ENCODE measurements at regions not wholly inside any gene's neighbourhood (a gene's known extent, or its start where the extent isn't known, plus 50 kb on each side); places are given as distances from the start of the nearest gene placed in this dataset.

GRCh38 chr17:12365805-12366204 lies 299.9 kb upstream of the MYOCD start:
- H3K9me3 ChIP-seq (ENCODE audit: control insufficient read depth, insufficient read depth, low read length): 0 out of 2 replicates have a peak, but pooled peaks cover 4% of the 10 kb centered on the region
- H3K27ac ChIP-seq (ENCODE audit: low read depth, low read length): no peak overlapping the region
- H3K4me1 ChIP-seq (ENCODE audit: control insufficient read depth, insufficient read depth, low read length): no peaks in the 10 kb centered on the region
- H3K9ac ChIP-seq (ENCODE audit: low read depth, low read length): no peak overlapping the region
- no peaks in the 10 kb centered on the region for H3K27me3 ChIP-seq (ENCODE audit: control insufficient read depth, insufficient read depth, low read length)
- no peak overlapping the region for H3K4me3 ChIP-seq (ENCODE audit: low read depth, low read length)
- H3K36me3 ChIP-seq (ENCODE audit: control insufficient read depth, insufficient read depth, low read length): no peaks in the 10 kb centered on the region

GRCh38 chr17:12369065-12369464 lies 296.6 kb upstream of the MYOCD start:
- H3K36me3 ChIP-seq (ENCODE audit: control insufficient read depth, insufficient read depth, low read length): no peaks in the 10 kb centered on the region
- H3K27me3 ChIP-seq (ENCODE audit: control insufficient read depth, insufficient read depth, low read length): no peaks in the 10 kb centered on the region
- peaks cover under 1% of the 10 kb centered on the region; the same call in 1 of the 2 replicates for H3K9me3 ChIP-seq (ENCODE audit: control insufficient read depth, insufficient read depth, low read length)
- H3K4me1 ChIP-seq (ENCODE audit: control insufficient read depth, insufficient read depth, low read length): no peaks in the 10 kb centered on the region
- H3K4me3 ChIP-seq (ENCODE audit: low read depth, low read length): no peak overlapping the region
- no peak overlapping the region for H3K27ac ChIP-seq (ENCODE audit: low read depth, low read length)
- no peak overlapping the region for H3K9ac ChIP-seq (ENCODE audit: low read depth, low read length)

- H3K9me3 ChIP-seq (ENCODE audit: control insufficient read depth, insufficient read depth, low read length): peaks cover 9% of the 10 kb centered on the region; the same call in 1 of the 2 replicates
- H3K4me3 ChIP-seq (ENCODE audit: low read depth, low read length): no peak overlapping the region
- H3K27me3 ChIP-seq (ENCODE audit: control insufficient read depth, insufficient read depth, low read length): no peaks in the 10 kb centered on the region
- no peak overlapping the region for H3K9ac ChIP-seq (ENCODE audit: low read depth, low read length)
- H3K36me3 ChIP-seq (ENCODE audit: control insufficient read depth, insufficient read depth, low read length): no peaks in the 10 kb centered on the region
- H3K4me1 ChIP-seq (ENCODE audit: control insufficient read depth, insufficient read depth, low read length): no peaks in the 10 kb centered on the region
- no peak overlapping the region for H3K27ac ChIP-seq (ENCODE audit: low read depth, low read length)
These were observed 289.4 kb upstream of the MYOCD start for GRCh38 chr17:12376276-12376675.

- Histone ChIP-seq H3K9ac (ENCODE audit: low read depth, low read length) (no peak overlapping the region), H3K4me1 (ENCODE audit: control insufficient read depth, insufficient read depth, low read length) (no peaks in the 10 kb centered on the region), H3K36me3 (ENCODE audit: control insufficient read depth, insufficient read depth, low read length) (no peaks in the 10 kb centered on the region), H3K4me3 (ENCODE audit: low read depth, low read length) (no peak overlapping the region), H3K9me3 (ENCODE audit: control insufficient read depth, insufficient read depth, low read length) (no peaks in the 10 kb centered on the region; the same call in 1 of the 2 replicates), H3K27me3 (ENCODE audit: control insufficient read depth, insufficient read depth, low read length) (no peaks in the 10 kb centered on the region), H3K27ac (ENCODE audit: low read depth, low read length) (no peak overlapping the region)
These were observed 279.5 kb upstream of the MYOCD start for GRCh38 chr17:12386225-12386624.

GRCh38 chr17:12388226-12388625 lies 277.5 kb upstream of the MYOCD start:
- Histone ChIP-seq H3K27me3 (ENCODE audit: control insufficient read depth, insufficient read depth, low read length) (no peaks in the 10 kb centered on the region), H3K4me3 (ENCODE audit: low read depth, low read length) (no peak overlapping the region), H3K9ac (ENCODE audit: low read depth, low read length) (no peak overlapping the region), H3K27ac (ENCODE audit: low read depth, low read length) (no peak overlapping the region), H3K36me3 (ENCODE audit: control insufficient read depth, insufficient read depth, low read length) (no peaks in the 10 kb centered on the region), H3K9me3 (ENCODE audit: control insufficient read depth, insufficient read depth, low read length) (no peaks in the 10 kb centered on the region; the same call in 1 of the 2 replicates), H3K4me1 (ENCODE audit: control insufficient read depth, insufficient read depth, low read length) (no peaks in the 10 kb centered on the region)

- Histone ChIP-seq H3K27ac (ENCODE audit: low read depth, low read length) (no peak overlapping the region), H3K9ac (ENCODE audit: low read depth, low read length) (no peak overlapping the region), H3K27me3 (ENCODE audit: control insufficient read depth, insufficient read depth, low read length) (no peaks in the 10 kb centered on the region), H3K9me3 (ENCODE audit: control insufficient read depth, insufficient read depth, low read length) (no peaks in the 10 kb centered on the region), H3K36me3 (ENCODE audit: control insufficient read depth, insufficient read depth, low read length) (no peaks in the 10 kb centered on the region), H3K4me3 (ENCODE audit: low read depth, low read length) (no peak overlapping the region), H3K4me1 (ENCODE audit: control insufficient read depth, insufficient read depth, low read length) (no peaks in the 10 kb centered on the region)
These were observed 276.3 kb upstream of the MYOCD start for GRCh38 chr17:12389421-12389820.

- Histone ChIP-seq H3K4me3 (ENCODE audit: low read depth, low read length) (no peak overlapping the region), H3K9me3 (ENCODE audit: control insufficient read depth, insufficient read depth, low read length) (no peaks in the 10 kb centered on the region), H3K9ac (ENCODE audit: low read depth, low read length) (no peak overlapping the region)
These were observed 275.1 kb upstream of the MYOCD start for GRCh38 chr17:12390631-12391030.

GRCh38 chr17:12391468-12391867 lies 274.2 kb upstream of the MYOCD start:
- H3K9ac ChIP-seq (ENCODE audit: low read depth, low read length): no peak overlapping the region
- H3K27ac ChIP-seq (ENCODE audit: low read depth, low read length): no peak overlapping the region
- no peaks in the 10 kb centered on the region for H3K4me1 ChIP-seq (ENCODE audit: control insufficient read depth, insufficient read depth, low read length)
- no peaks in the 10 kb centered on the region for H3K9me3 ChIP-seq (ENCODE audit: control insufficient read depth, insufficient read depth, low read length)
- H3K4me3 ChIP-seq (ENCODE audit: low read depth, low read length): no peak overlapping the region
- no peaks in the 10 kb centered on the region for H3K36me3 ChIP-seq (ENCODE audit: control insufficient read depth, insufficient read depth, low read length)
- no peaks in the 10 kb centered on the region for H3K27me3 ChIP-seq (ENCODE audit: control insufficient read depth, insufficient read depth, low read length)

More at GRCh38 chr17:12390631-12391030, 275.1 kb upstream of the MYOCD start:
- Histone ChIP-seq H3K27ac (ENCODE audit: low read depth, low read length) (no peak overlapping the region), H3K27me3 (ENCODE audit: control insufficient read depth, insufficient read depth, low read length) (no peaks in the 10 kb centered on the region), H3K36me3 (ENCODE audit: control insufficient read depth, insufficient read depth, low read length) (no peaks in the 10 kb centered on the region), H3K4me1 (ENCODE audit: control insufficient read depth, insufficient read depth, low read length) (no peaks in the 10 kb centered on the region)

- Histone ChIP-seq H3K27me3 (ENCODE audit: control insufficient read depth, insufficient read depth, low read length) (no peaks in the 10 kb centered on the region), H3K9ac (ENCODE audit: low read depth, low read length) (no peak overlapping the region), H3K4me3 (ENCODE audit: low read depth, low read length) (no peak overlapping the region), H3K9me3 (ENCODE audit: control insufficient read depth, insufficient read depth, low read length) (no peaks in the 10 kb centered on the region), H3K27ac (ENCODE audit: low read depth, low read length) (no peak overlapping the region), H3K36me3 (ENCODE audit: control insufficient read depth, insufficient read depth, low read length) (no peaks in the 10 kb centered on the region), H3K4me1 (ENCODE audit: control insufficient read depth, insufficient read depth, low read length) (no peaks in the 10 kb centered on the region)
These were observed 269.8 kb upstream of the MYOCD start for GRCh38 chr17:12395733-12396354.

- H3K4me1 ChIP-seq (ENCODE audit: control insufficient read depth, insufficient read depth, low read length): no peaks in the 10 kb centered on the region
- no peaks in the 10 kb centered on the region for H3K36me3 ChIP-seq (ENCODE audit: control insufficient read depth, insufficient read depth, low read length)
- H3K27ac ChIP-seq (ENCODE audit: low read depth, low read length): no peak overlapping the region
- H3K27me3 ChIP-seq (ENCODE audit: control insufficient read depth, insufficient read depth, low read length): no peaks in the 10 kb centered on the region
- no peak overlapping the region for H3K9ac ChIP-seq (ENCODE audit: low read depth, low read length)
- no peaks in the 10 kb centered on the region; the same call in 1 of the 2 replicates for H3K9me3 ChIP-seq (ENCODE audit: control insufficient read depth, insufficient read depth, low read length)
- H3K4me3 ChIP-seq (ENCODE audit: low read depth, low read length): no peak overlapping the region
These were observed 267.1 kb upstream of the MYOCD start for GRCh38 chr17:12398441-12399051.

GRCh38 chr17:12402963-12403622 lies 262.6 kb upstream of the MYOCD start:
- Histone ChIP-seq H3K4me1 (ENCODE audit: control insufficient read depth, insufficient read depth, low read length) (no peaks in the 10 kb centered on the region), H3K9me3 (ENCODE audit: control insufficient read depth, insufficient read depth, low read length) (no peaks in the 10 kb centered on the region; the same call in 1 of the 2 replicates), H3K9ac (ENCODE audit: low read depth, low read length) (no peak overlapping the region), H3K27ac (ENCODE audit: low read depth, low read length) (no peak overlapping the region), H3K27me3 (ENCODE audit: control insufficient read depth, insufficient read depth, low read length) (no peaks in the 10 kb centered on the region), H3K4me3 (ENCODE audit: low read depth, low read length) (no peak overlapping the region), H3K36me3 (ENCODE audit: control insufficient read depth, insufficient read depth, low read length) (no peaks in the 10 kb centered on the region)
